ENCODE measurements at regions not wholly inside any gene's neighbourhood (a gene's known extent, or its start where the extent isn't known, plus 50 kb on each side); places are given as distances from the start of the nearest gene placed in this dataset.

DNA sequence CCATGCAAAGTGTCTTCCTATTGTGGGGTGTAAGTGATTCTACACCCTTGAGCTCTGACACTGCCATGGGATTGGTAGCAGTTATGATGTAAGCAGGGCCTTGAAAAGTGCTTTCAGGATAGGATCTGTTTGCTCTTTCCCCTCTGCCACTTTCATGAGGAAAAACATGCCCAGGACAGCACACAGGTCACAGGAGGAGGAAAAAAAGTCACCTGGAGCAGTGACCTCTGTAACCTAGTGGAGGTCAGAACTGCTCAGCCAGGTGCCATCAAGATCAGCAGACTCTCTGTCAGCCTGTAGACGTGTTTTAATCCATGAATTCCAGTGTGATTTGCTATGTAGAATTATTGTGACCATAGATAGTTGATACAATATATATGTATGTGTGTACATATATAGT lies 92.7 kb upstream of the BMP2 start:
- no peak overlapping the region for H3K4me3 ChIP-seq
- no peak overlapping the region for H3K27ac ChIP-seq
- H3K27me3 ChIP-seq: no peaks in the 10 kb centered on the region
- DNase-seq: no peak
- no peaks in the 10 kb centered on the region for H3K4me1 ChIP-seq
- TF ChIP-seq, protein P1, sequence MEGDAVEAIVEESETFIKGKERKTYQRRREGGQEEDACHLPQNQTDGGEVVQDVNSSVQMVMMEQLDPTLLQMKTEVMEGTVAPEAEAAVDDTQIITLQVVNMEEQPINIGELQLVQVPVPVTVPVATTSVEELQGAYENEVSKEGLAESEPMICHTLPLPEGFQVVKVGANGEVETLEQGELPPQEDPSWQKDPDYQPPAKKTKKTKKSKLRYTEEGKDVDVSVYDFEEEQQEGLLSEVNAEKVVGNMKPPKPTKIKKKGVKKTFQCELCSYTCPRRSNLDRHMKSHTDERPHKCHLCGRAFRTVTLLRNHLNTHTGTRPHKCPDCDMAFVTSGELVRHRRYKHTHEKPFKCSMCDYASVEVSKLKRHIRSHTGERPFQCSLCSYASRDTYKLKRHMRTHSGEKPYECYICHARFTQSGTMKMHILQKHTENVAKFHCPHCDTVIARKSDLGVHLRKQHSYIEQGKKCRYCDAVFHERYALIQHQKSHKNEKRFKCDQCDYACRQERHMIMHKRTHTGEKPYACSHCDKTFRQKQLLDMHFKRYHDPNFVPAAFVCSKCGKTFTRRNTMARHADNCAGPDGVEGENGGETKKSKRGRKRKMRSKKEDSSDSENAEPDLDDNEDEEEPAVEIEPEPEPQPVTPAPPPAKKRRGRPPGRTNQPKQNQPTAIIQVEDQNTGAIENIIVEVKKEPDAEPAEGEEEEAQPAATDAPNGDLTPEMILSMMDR (IDR thresholded peaks at IDR 0.05): no peak
- intact Hi-C loops (cut with DNase I): no loop called here
- ATAC-seq: no peak
- H3K36me3 ChIP-seq: no peaks in the 10 kb centered on the region
- H3K9me3 ChIP-seq: no peaks in the 10 kb centered on the region

DNA sequence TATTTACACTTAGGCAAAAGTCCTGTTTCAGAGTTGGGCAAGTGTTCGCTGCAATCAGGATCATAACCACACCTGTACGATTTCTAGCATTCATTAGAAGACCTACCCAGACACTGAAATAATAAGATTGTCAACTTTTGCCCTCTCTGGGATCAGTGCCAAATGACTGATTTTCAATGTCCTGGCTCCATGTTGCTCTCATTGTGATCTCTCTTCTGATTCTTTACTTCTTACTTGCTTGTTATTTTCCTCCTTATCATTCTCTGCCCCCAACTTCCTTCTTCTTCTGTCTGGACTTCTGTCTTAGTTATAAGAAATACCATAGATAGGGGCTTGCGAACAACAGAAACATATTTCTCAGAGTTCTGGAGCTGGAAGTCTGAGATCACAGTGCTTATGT lies 94.4 kb upstream of the BMP2 start:
- intact Hi-C loops (cut with DNase I): no loop called here
- Histone ChIP-seq H3K36me3 (no peaks in the 10 kb centered on the region), H3K9me3 (no peaks in the 10 kb centered on the region), H3K4me1 (no peaks in the 10 kb centered on the region), H3K27me3 (no peaks in the 10 kb centered on the region), H3K4me3 (no peak overlapping the region), H3K27ac (no peak overlapping the region)
- DNase-seq (no peak), ATAC-seq (no peak)
- TF ChIP-seq, protein P1 (IDR thresholded peaks at IDR 0.05): no peak

DNA sequence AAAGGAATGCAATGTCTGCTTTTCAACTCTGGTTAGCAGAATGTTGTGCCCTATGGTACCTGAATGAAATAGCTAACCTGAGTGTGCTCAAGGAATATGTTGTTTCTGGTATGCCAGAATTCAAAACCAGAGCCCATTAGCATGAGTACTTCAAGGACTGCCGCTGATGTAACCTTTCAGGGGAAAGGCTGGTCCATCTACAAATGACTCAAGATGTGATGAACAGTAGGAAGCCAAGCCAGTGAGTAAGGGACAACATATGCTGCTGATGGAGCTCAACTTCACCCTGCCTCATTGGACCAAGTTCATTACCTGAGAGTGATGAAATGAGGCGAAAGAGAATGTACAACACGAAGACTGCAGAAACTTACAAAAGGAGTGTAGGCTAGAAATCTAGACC lies 95.7 kb upstream of the BMP2 start:
- H3K4me1 ChIP-seq: no peaks in the 10 kb centered on the region
- intact Hi-C loops (cut with DNase I): no loop called here
- H3K27me3 ChIP-seq: no peaks in the 10 kb centered on the region
- no peak overlapping the region for H3K4me3 ChIP-seq
- DNase-seq: no peak
- no peaks in the 10 kb centered on the region for H3K36me3 ChIP-seq
- H3K9me3 ChIP-seq: no peaks in the 10 kb centered on the region
- ATAC-seq: no peak
- TF ChIP-seq, protein P1 (IDR thresholded peaks at IDR 0.05): no peak
- H3K27ac ChIP-seq: no peak overlapping the region

DNA sequence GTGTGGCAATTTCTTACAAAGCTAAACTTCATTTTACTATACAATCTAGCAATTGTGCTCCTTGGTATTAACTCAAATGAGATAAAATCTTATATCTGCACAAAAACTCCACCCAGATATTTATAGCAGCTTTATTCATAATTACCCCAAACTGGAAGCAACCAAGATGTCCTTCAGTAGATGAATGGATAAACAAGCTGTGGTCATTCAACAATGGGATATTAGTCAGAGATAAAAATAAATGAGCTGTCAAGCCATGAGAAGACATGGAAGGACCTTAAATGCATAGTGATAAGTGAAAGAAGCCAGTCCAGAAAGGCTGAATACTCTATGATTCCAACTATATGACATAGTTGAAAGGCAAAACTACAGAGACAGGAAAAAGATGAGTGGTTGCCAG lies 98.9 kb upstream of the BMP2 start:
- Histone ChIP-seq H3K4me1 (no peaks in the 10 kb centered on the region), H3K27me3 (no peaks in the 10 kb centered on the region), H3K27ac (no peak overlapping the region), H3K4me3 (no peak overlapping the region), H3K36me3 (no peaks in the 10 kb centered on the region), H3K9me3 (no peaks in the 10 kb centered on the region)
- intact Hi-C loops (cut with DNase I): no loop called here
- no peak for DNase-seq
- ATAC-seq: no peak
- TF ChIP-seq, protein P1 (IDR thresholded peaks at IDR 0.05): no peak

DNA sequence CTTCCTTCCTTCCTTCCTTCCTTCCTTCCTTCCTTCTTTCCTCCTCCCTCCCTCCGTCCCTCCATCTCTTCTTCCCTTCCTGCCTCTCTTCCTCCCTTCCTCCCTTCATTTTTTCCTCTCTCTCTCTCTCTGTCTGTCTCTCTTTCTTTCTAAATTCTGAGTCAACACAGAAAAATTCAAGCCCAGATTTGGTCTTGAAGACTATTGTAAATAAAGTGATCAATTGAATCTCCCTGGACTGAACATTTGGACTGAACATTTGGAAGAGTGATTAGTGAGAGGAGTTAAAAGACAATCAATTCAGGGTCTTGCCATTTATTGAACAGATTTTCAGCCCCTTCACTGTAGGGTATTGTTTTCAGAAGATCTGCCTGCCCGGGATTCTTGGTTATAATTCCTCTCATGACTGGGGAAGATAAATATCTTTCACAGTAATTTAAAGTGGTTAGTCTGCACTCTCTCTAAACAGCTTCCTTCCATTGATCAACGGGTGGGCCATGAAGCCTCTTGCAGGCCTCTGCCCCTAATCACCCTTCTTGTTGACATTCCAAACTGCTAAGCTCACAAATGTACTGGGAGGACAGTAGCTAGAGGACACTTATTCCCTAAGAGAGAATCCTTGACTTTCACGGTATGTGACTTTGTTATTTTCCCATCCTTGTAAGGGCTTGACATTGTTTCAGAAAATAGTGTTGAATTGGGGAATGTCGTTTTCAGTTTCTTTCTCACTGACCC lies 101.7 kb upstream of the BMP2 start:
- H3K9me3 ChIP-seq: no peaks in the 10 kb centered on the region
- DNase-seq (no peak), ATAC-seq (no peak)
- TF ChIP-seq, protein P1 (IDR thresholded peaks at IDR 0.05): no peak
- no peaks in the 10 kb centered on the region for H3K27me3 ChIP-seq
- no peaks in the 10 kb centered on the region for H3K4me1 ChIP-seq
- H3K27ac ChIP-seq: no peak overlapping the region
- H3K36me3 ChIP-seq: no peaks in the 10 kb centered on the region
- H3K4me3 ChIP-seq: no peak overlapping the region
- intact Hi-C loops (cut with DNase I): no loop called here

DNA sequence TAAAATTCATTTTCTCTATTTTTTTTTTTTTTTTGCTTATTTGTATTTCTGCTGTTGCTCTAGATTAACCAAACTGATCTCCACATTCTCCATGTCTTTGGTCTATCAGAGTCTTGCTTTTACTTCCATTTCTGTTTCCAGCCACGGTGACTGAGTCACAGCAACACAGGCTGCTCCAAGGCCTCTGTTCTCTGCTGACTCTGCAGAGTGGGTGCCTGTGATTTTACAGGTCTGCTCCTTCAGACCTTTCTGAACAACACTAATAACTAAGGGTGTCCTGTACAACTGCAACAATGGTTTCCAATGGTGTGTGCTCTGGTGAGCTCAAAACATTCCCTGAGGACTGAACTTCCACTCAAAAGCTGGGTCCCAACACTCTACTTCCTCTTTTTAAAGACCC lies 102.3 kb upstream of the BMP2 start:
- ATAC-seq: no peak
- Histone ChIP-seq H3K27ac (no peak overlapping the region), H3K4me1 (no peaks in the 10 kb centered on the region), H3K36me3 (no peaks in the 10 kb centered on the region), H3K4me3 (no peak overlapping the region), H3K27me3 (no peaks in the 10 kb centered on the region), H3K9me3 (no peaks in the 10 kb centered on the region)
- TF ChIP-seq, protein P1 (IDR thresholded peaks at IDR 0.05): no peak
- intact Hi-C loops (cut with DNase I): no loop called here
- no peak for DNase-seq

All from upper lobe of right lung (tissue), 1 donor.